ENCODE measurements at regions not wholly inside any gene's neighbourhood (a gene's known extent, or its start where the extent isn't known, plus 50 kb on each side); places are given as distances from the start of the nearest gene placed in this dataset.

GRCh38 chr13:81762449-81762848 lies 1421.5 kb upstream of the SPRY2 start:
- no CpG with 5 or more reads among the region's 1 CpG for WGBS (ENCODE audit: insufficient coverage)
- no peaks in the 10 kb centered on the region for H3K4me1 ChIP-seq (ENCODE audit: control insufficient read depth in 1 of 2, insufficient read depth in 2 of 2, low read length in 2 of 2)

GRCh38 chr13:81760316-81760715 lies 1419.4 kb upstream of the SPRY2 start:
- peaks cover 0 to 9% (median 5%) of the 10 kb centered on the region in 7 donors for H3K9me3 Mint-ChIP-seq
- H3K27me3 Mint-ChIP-seq (ENCODE audit: low read depth in 3 of 3), result no peaks in the 10 kb centered on the region

More at GRCh38 chr13:81762449-81762848, 1421.5 kb upstream of the SPRY2 start:
- H3K9me3 Mint-ChIP-seq, result peaks cover 0 to 9% (median 5%) of the 10 kb centered on the region in 7 donors
- no peak overlapping the region for H2AFZ ChIP-seq (ENCODE audit: insufficient read depth, low read depth, low read length, poor library complexity, severe bottlenecking)
- H3K4me3 ChIP-seq (replicated peaks in 1 of 3; ENCODE audit: low read depth in 2 of 3, low read length in 3 of 3), result no peak overlapping the region
- H3K27me3 Mint-ChIP-seq (ENCODE audit: low read depth in 3 of 3), result no peaks in the 10 kb centered on the region
- no peaks in the 10 kb centered on the region for H3K79me2 ChIP-seq (ENCODE audit: insufficient read depth, low read length)
- H3K4me2 ChIP-seq (replicated peaks; ENCODE audit: extremely low read depth, low read length, poor library complexity, severe bottlenecking), result no peak overlapping the region
- TF ChIP-seq, protein P1, sequence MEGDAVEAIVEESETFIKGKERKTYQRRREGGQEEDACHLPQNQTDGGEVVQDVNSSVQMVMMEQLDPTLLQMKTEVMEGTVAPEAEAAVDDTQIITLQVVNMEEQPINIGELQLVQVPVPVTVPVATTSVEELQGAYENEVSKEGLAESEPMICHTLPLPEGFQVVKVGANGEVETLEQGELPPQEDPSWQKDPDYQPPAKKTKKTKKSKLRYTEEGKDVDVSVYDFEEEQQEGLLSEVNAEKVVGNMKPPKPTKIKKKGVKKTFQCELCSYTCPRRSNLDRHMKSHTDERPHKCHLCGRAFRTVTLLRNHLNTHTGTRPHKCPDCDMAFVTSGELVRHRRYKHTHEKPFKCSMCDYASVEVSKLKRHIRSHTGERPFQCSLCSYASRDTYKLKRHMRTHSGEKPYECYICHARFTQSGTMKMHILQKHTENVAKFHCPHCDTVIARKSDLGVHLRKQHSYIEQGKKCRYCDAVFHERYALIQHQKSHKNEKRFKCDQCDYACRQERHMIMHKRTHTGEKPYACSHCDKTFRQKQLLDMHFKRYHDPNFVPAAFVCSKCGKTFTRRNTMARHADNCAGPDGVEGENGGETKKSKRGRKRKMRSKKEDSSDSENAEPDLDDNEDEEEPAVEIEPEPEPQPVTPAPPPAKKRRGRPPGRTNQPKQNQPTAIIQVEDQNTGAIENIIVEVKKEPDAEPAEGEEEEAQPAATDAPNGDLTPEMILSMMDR (IDR thresholded peaks at IDR 0.05), result no peak
- no peak overlapping the region for H3K27ac ChIP-seq (ENCODE audit: low read depth in 1 of 2, low read length in 2 of 2)
- H3K36me3 Mint-ChIP-seq, result no peaks in the 10 kb centered on the region
- no peak for DNase-seq
- H3K27me3 ChIP-seq (ENCODE audit: control insufficient read depth in 2 of 2, insufficient read depth in 2 of 2, low read length in 2 of 2), result no peaks in the 10 kb centered on the region
- peaks cover 9 to 15% of the 10 kb centered on the region in 2 donors for H3K9me3 ChIP-seq (replicated peaks in 1 of 2; ENCODE audit: control insufficient read depth in 1 of 2, insufficient read depth in 1 of 2, low read length in 2 of 2)
- H4K20me1 ChIP-seq (ENCODE audit: insufficient read depth, low read length), result no peaks in the 10 kb centered on the region
- H3K27ac Mint-ChIP-seq, result no peak overlapping the region
- H3K4me3 Mint-ChIP-seq, result no peak overlapping the region
- no peaks in the 10 kb centered on the region for H3K4me1 Mint-ChIP-seq
- H3K36me3 ChIP-seq (replicated peaks in 1 of 2; ENCODE audit: control insufficient read depth in 1 of 2, insufficient read depth in 2 of 2, low read length in 2 of 2), result no peaks in the 10 kb centered on the region
- no peak overlapping the region for H3K9ac ChIP-seq (ENCODE audit: insufficient read depth, low read length, poor library complexity, severe bottlenecking)
- intact Hi-C loops (cut with micrococcal nuclease), result no loop called here

More at GRCh38 chr13:81760316-81760715, 1419.4 kb upstream of the SPRY2 start:
- Mint-ChIP-seq H3K27ac (no peak overlapping the region), H3K4me3 (no peak overlapping the region), H3K36me3 (no peaks in the 10 kb centered on the region), H3K4me1 (no peaks in the 10 kb centered on the region)
- intact Hi-C loops (cut with micrococcal nuclease), result no loop called here
- no peak for DNase-seq
- H3K9me3 ChIP-seq (replicated peaks in 1 of 2; ENCODE audit: control insufficient read depth in 1 of 2, insufficient read depth in 1 of 2, low read length in 2 of 2), result peaks cover 9 to 15% of the 10 kb centered on the region in 2 donors
- TF ChIP-seq, protein P1 (IDR thresholded peaks at IDR 0.05), result no peak
- H3K36me3 ChIP-seq (replicated peaks in 1 of 2; ENCODE audit: control insufficient read depth in 1 of 2, insufficient read depth in 2 of 2, low read length in 2 of 2), result no peaks in the 10 kb centered on the region
- H3K27ac ChIP-seq (ENCODE audit: low read depth in 1 of 2, low read length in 2 of 2), result no peak overlapping the region
- no peaks in the 10 kb centered on the region for H4K20me1 ChIP-seq (ENCODE audit: insufficient read depth, low read length)
- 79% methylated on average over 2 of the region's 2 CpGs for WGBS (ENCODE audit: insufficient coverage)
- H3K79me2 ChIP-seq (ENCODE audit: insufficient read depth, low read length), result no peaks in the 10 kb centered on the region
- H3K4me1 ChIP-seq (ENCODE audit: control insufficient read depth in 1 of 2, insufficient read depth in 2 of 2, low read length in 2 of 2), result no peaks in the 10 kb centered on the region
- no peaks in the 10 kb centered on the region for H3K27me3 ChIP-seq (ENCODE audit: control insufficient read depth in 2 of 2, insufficient read depth in 2 of 2, low read length in 2 of 2)
- no peak overlapping the region for H3K4me3 ChIP-seq (replicated peaks in 1 of 3; ENCODE audit: low read depth in 2 of 3, low read length in 3 of 3)
- H3K4me2 ChIP-seq (replicated peaks; ENCODE audit: extremely low read depth, low read length, poor library complexity, severe bottlenecking), result no peak overlapping the region
- H2AFZ ChIP-seq (ENCODE audit: insufficient read depth, low read depth, low read length, poor library complexity, severe bottlenecking), result no peak overlapping the region
- H3K9ac ChIP-seq (ENCODE audit: insufficient read depth, low read length, poor library complexity, severe bottlenecking), result no peak overlapping the region

Measured in CD14-positive monocyte (primary cell).